Vagina (tissue), 2 donors: ENCODE measurements at regions not wholly inside any gene's neighbourhood (a gene's known extent, or its start where the extent isn't known, plus 50 kb on each side); places are given as distances from the start of the nearest gene placed in this dataset.

Experiments used
- DNase-seq, 2 donors: peaks; one replicate each; pipeline ENCODE4 v3.0.0-alpha.2; 2017; ENCODE audit errors: extremely low spot score in 2 of 2
- H3K27ac ChIP-seq: fragments of 200-600 bp; sonication (generic); one replicate; pipeline ENCODE4 v1.5.1; 2019
- H3K27me3 ChIP-seq: fragments of 200-600 bp; sonication (generic); one replicate; pipeline ENCODE4 v1.5.1; 2019
- H3K36me3 ChIP-seq, 2 donors: fragments of 200-600 bp; sonication (generic); one replicate each; pipeline ENCODE4 v1.5.1; 2017 to 2019
- H3K4me1 ChIP-seq: fragments of 200-600 bp; sonication (generic); one replicate; pipeline ENCODE4 v1.5.1; 2019
- H3K4me3 ChIP-seq, 2 donors: fragments of 200-600 bp; sonication (generic); 1 replicate in 1 of 2; 2 replicates in 1 of 2; pipeline ENCODE4 v1.5.1; 2016 to 2019
- H3K9me3 ChIP-seq: fragments of 200-600 bp; sonication (generic); one replicate; pipeline ENCODE4 v1.5.1; 2019
- POLR2A ChIP-seq, 2 donors: fragments of 450-650 bp; IDR thresholded peaks; one replicate each; pipeline ENCODE4 v1.6.1; 2017; ENCODE audit warnings: antibody characterized with exemption in 2 of 2, mild to moderate bottlenecking in 2 of 2, moderate library complexity in 2 of 2
- POLR2AphosphoS5 ChIP-seq, 2 donors: sonication (generic); formaldehyde crosslinking; IDR thresholded peaks; one replicate each; pipeline ENCODE4 v1.9.0; 2017; ENCODE audit warnings: antibody characterized with exemption in 2 of 2, mild to moderate bottlenecking in 2 of 2, low read depth in 1 of 2; ENCODE audit not compliant: insufficient read depth in 1 of 2
- intact Hi-C: fragments of 100-400 bp; cut with DNase I; formaldehyde crosslinking; loops from one replicate; pipeline ENCODE4 v1.15.1; 2023
- TF ChIP-seq, protein P1 (sequence below), 3 experiments: fragments of 450-650 bp in 2 of 3; fragments of 200-600 bp in 1 of 3; sonication (generic) in 1 of 3; IDR thresholded peaks; one replicate each; pipeline ENCODE4 v1.5.1; 2017 to 2019; ENCODE audit warnings: antibody characterized with exemption in 3 of 3, mild to moderate bottlenecking in 2 of 3, moderate library complexity in 2 of 3

DNA sequence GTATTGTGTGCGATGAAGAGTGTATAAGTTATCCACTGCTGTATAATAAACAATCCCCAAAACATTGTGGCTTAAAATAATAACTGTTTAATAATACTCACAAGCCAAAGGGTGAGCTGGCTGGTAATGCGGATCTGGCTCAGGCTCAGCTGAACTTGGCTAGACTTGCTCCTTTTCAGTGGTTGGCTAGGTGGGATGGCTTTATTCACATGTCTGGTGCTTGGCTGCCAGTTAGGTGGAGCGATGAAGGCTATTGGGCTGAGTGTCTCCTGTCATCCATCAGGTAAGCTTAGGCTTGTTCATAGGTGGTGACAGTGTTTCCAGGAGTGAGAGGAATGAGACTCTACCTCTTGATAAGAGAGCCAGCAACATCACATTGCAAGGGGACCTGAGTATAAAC, 135.0 kb upstream of the ASCC3 start:
- DNase-seq = no peak
- H3K4me1 ChIP-seq = no peaks in the 10 kb centered on the region
- H3K27me3 ChIP-seq = no peaks in the 10 kb centered on the region
- TF ChIP-seq POLR2A (IDR thresholded peaks at IDR 0.05) (no peak), POLR2AphosphoS5 (IDR thresholded peaks at IDR 0.05; ENCODE audit: insufficient read depth in 1 of 2, low read depth in 1 of 2) (no peak)
- TF ChIP-seq, protein P1, sequence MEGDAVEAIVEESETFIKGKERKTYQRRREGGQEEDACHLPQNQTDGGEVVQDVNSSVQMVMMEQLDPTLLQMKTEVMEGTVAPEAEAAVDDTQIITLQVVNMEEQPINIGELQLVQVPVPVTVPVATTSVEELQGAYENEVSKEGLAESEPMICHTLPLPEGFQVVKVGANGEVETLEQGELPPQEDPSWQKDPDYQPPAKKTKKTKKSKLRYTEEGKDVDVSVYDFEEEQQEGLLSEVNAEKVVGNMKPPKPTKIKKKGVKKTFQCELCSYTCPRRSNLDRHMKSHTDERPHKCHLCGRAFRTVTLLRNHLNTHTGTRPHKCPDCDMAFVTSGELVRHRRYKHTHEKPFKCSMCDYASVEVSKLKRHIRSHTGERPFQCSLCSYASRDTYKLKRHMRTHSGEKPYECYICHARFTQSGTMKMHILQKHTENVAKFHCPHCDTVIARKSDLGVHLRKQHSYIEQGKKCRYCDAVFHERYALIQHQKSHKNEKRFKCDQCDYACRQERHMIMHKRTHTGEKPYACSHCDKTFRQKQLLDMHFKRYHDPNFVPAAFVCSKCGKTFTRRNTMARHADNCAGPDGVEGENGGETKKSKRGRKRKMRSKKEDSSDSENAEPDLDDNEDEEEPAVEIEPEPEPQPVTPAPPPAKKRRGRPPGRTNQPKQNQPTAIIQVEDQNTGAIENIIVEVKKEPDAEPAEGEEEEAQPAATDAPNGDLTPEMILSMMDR (IDR thresholded peaks at IDR 0.05) = no peak
- no peak overlapping the region for H3K4me3 ChIP-seq
- H3K9me3 ChIP-seq = no peaks in the 10 kb centered on the region
- H3K27ac ChIP-seq = no peak overlapping the region
- intact Hi-C loops = no loop called here
- H3K36me3 ChIP-seq = no peaks in the 10 kb centered on the region

DNA sequence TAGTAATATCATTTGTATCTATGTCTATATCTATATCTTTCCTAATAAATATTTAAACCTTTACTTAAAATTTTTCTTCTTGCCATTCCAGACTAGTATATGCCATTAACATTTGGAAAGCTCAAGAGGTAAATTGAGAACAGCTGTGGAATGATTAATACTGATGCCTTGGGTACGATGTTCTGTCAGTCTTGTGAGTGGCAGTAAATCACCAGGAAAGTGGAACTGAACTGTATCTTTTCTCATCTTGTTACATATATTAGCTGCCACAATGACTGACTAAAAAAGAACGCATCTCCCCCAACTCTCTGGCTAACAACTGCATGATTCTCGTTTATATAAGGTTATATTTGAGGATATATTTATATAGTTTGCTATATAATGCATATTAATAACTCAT, 137.0 kb upstream of the ASCC3 start:
- Histone ChIP-seq H3K36me3 (no peaks in the 10 kb centered on the region), H3K27ac (no peak overlapping the region), H3K4me1 (no peaks in the 10 kb centered on the region), H3K27me3 (no peaks in the 10 kb centered on the region), H3K9me3 (no peaks in the 10 kb centered on the region), H3K4me3 (no peak overlapping the region)
- no peak for DNase-seq
- TF ChIP-seq POLR2A (IDR thresholded peaks at IDR 0.05) (no peak), POLR2AphosphoS5 (IDR thresholded peaks at IDR 0.05; ENCODE audit: insufficient read depth in 1 of 2, low read depth in 1 of 2) (no peak)
- TF ChIP-seq, protein P1 (IDR thresholded peaks at IDR 0.05) = no peak
- intact Hi-C loops = no loop called here

DNA sequence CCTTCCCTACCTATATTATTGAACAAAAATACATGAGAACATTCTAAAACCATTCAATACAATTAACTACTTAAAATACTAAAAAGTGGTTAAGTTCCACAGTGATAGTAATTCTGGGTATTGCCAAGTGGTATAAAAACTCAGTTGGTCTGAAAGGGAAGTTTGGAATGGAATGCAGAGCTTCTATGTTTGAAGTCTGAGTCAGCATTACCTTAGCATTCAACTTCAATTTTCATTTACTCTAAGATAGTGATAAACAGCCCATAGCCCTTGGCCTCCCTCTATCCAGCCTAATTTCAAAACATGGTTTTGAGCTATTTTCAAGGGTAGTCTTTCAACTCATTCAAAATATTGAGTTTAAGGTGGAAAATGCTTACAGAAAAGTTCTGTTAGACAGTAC, 140.4 kb upstream of the ASCC3 start:
- DNase-seq = no peak
- intact Hi-C loops = no loop called here
- H3K4me1 ChIP-seq = no peaks in the 10 kb centered on the region
- H3K36me3 ChIP-seq = no peaks in the 10 kb centered on the region
- no peak overlapping the region for H3K4me3 ChIP-seq
- TF ChIP-seq POLR2A (IDR thresholded peaks at IDR 0.05) = no peak
- TF ChIP-seq POLR2AphosphoS5 (IDR thresholded peaks at IDR 0.05; ENCODE audit: insufficient read depth in 1 of 2, low read depth in 1 of 2) = no peak
- TF ChIP-seq, protein P1 (IDR thresholded peaks at IDR 0.05) = no peak
- H3K27me3 ChIP-seq = no peaks in the 10 kb centered on the region
- no peaks in the 10 kb centered on the region for H3K9me3 ChIP-seq
- H3K27ac ChIP-seq = no peak overlapping the region

DNA sequence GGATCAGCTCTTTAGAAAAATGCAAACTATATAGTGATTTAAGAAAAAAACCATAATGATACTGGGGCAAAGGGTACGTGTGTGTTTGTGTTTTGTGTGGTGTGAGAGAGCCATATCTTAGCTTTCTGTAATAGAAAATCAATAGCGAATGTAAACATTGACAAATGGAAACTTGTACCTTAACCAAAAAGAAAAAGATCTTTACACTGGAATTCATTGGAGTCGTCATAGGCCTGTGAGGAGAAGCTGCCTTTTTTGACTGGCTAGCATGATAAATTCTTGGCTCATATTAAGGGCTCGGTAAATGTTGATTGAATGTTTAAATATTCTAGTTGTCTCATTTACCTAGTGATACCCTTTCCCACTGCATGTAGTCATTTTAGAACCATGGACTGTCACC, 161.8 kb upstream of the ASCC3 start:
- Histone ChIP-seq H3K4me1 (no peaks in the 10 kb centered on the region), H3K9me3 (peaks cover 2% of the 10 kb centered on the region), H3K4me3 (no peak overlapping the region), H3K27ac (no peak overlapping the region), H3K27me3 (no peaks in the 10 kb centered on the region), H3K36me3 (no peaks in the 10 kb centered on the region)
- no peak for DNase-seq
- TF ChIP-seq POLR2AphosphoS5 (IDR thresholded peaks at IDR 0.05; ENCODE audit: insufficient read depth in 1 of 2, low read depth in 1 of 2) (no peak), POLR2A (IDR thresholded peaks at IDR 0.05) (no peak)
- TF ChIP-seq, protein P1 (IDR thresholded peaks at IDR 0.05) = no peak
- intact Hi-C loops = no loop called here

- intact Hi-C loops = no loop called here
- Histone ChIP-seq H3K27ac (no peak overlapping the region), H3K4me1 (no peaks in the 10 kb centered on the region), H3K4me3 (no peak overlapping the region), H3K27me3 (no peaks in the 10 kb centered on the region), H3K36me3 (no peaks in the 10 kb centered on the region), H3K9me3 (no peaks in the 10 kb centered on the region)
- TF ChIP-seq POLR2A (IDR thresholded peaks at IDR 0.05) (no peak), POLR2AphosphoS5 (IDR thresholded peaks at IDR 0.05; ENCODE audit: insufficient read depth in 1 of 2, low read depth in 1 of 2) (no peak)
- TF ChIP-seq, protein P1 (IDR thresholded peaks at IDR 0.05) = no peak
- DNase-seq = no peak
These were observed 177.2 kb upstream of the ASCC3 start for GRCh38 chr6:101058296-101058695.
